ENCODE measurements at regions not wholly inside any gene's neighbourhood (a gene's known extent, or its start where the extent isn't known, plus 50 kb on each side); places are given as distances from the start of the nearest gene placed in this dataset.

GRCh38 chr22:34934261-34934660 lies 131.7 kb upstream of the ISX start:
- no peaks in the 10 kb centered on the region for H3K9me3 ChIP-seq (ENCODE audit: control insufficient read depth in 2 of 2, insufficient read depth in 1 of 2, low read depth in 1 of 2, low read length in 1 of 2)
- 69 to 76% (median 74%) methylated on average over 5 of the region's 5 CpGs for WGBS, 3 donors
- FAIRE-seq, result no peak
- DNase-seq, result no peak
- no peaks in the 10 kb centered on the region for H3K36me3 ChIP-seq (ENCODE audit: control insufficient read depth in 3 of 3, insufficient read depth in 2 of 3, low read depth in 1 of 3, low read length in 3 of 3)
- peaks cover 0 to 2% (median 0%) of the 10 kb centered on the region in 3 donors for H3K27me3 ChIP-seq (ENCODE audit: control insufficient read depth in 3 of 3, insufficient read depth in 3 of 3, low read length in 3 of 3)
- H3K27ac ChIP-seq (ENCODE audit: low read depth in 1 of 3, low read length in 2 of 3), result no peak overlapping the region
- H3K4me1 ChIP-seq (ENCODE audit: control insufficient read depth in 3 of 3, insufficient read depth in 2 of 3, low read depth in 1 of 3, low read length in 2 of 3), result no peaks in the 10 kb centered on the region
- H3K4me3 ChIP-seq (ENCODE audit: low read depth in 1 of 3, low read length in 3 of 3), result no peak overlapping the region

- Histone ChIP-seq H3K36me3 (ENCODE audit: control insufficient read depth in 3 of 3, insufficient read depth in 2 of 3, low read depth in 1 of 3, low read length in 3 of 3) (no peaks in the 10 kb centered on the region), H3K27me3 (ENCODE audit: control insufficient read depth in 3 of 3, insufficient read depth in 3 of 3, low read length in 3 of 3) (no peaks in the 10 kb centered on the region), H3K27ac (ENCODE audit: low read depth in 1 of 3, low read length in 2 of 3) (no peak overlapping the region), H3K4me1 (ENCODE audit: control insufficient read depth in 3 of 3, insufficient read depth in 2 of 3, low read depth in 1 of 3, low read length in 2 of 3) (no peaks in the 10 kb centered on the region), H3K4me3 (ENCODE audit: low read depth in 1 of 3, low read length in 3 of 3) (no peak overlapping the region), H3K9me3 (ENCODE audit: control insufficient read depth in 2 of 2, insufficient read depth in 1 of 2, low read depth in 1 of 2, low read length in 1 of 2) (no peaks in the 10 kb centered on the region)
- DNase-seq (peak; percentile 17 to 37), FAIRE-seq (no peak)
- 66 to 67% (median 67%) methylated on average over 2 of the region's 2 CpGs for WGBS, 3 donors
Observed at GRCh38 chr22:34943830-34944229, 122.1 kb upstream of the ISX start.

- Histone ChIP-seq H3K9me3 (ENCODE audit: control insufficient read depth in 2 of 2, insufficient read depth in 1 of 2, low read depth in 1 of 2, low read length in 1 of 2) (no peaks in the 10 kb centered on the region), H3K27me3 (ENCODE audit: control insufficient read depth in 3 of 3, insufficient read depth in 3 of 3, low read length in 3 of 3) (no peaks in the 10 kb centered on the region), H3K4me3 (ENCODE audit: low read depth in 1 of 3, low read length in 3 of 3) (no peak overlapping the region), H3K4me1 (ENCODE audit: control insufficient read depth in 3 of 3, insufficient read depth in 2 of 3, low read depth in 1 of 3, low read length in 2 of 3) (no peaks in the 10 kb centered on the region), H3K36me3 (ENCODE audit: control insufficient read depth in 3 of 3, insufficient read depth in 2 of 3, low read depth in 1 of 3, low read length in 3 of 3) (no peaks in the 10 kb centered on the region), H3K27ac (ENCODE audit: low read depth in 1 of 3, low read length in 2 of 3) (no peak overlapping the region)
- DNase-seq (no peak), FAIRE-seq (no peak)
- WGBS, 3 donors, result 72 to 84% (median 74%) methylated on average over 5 of the region's 5 CpGs
Observed at GRCh38 chr22:34946339-34946985, 119.5 kb upstream of the ISX start.

GRCh38 chr22:34950489-34950888 lies 115.5 kb upstream of the ISX start:
- Histone ChIP-seq H3K9me3 (ENCODE audit: control insufficient read depth in 2 of 2, insufficient read depth in 1 of 2, low read depth in 1 of 2, low read length in 1 of 2) (no peaks in the 10 kb centered on the region), H3K4me3 (ENCODE audit: low read depth in 1 of 3, low read length in 3 of 3) (no peak overlapping the region), H3K27ac (ENCODE audit: low read depth in 1 of 3, low read length in 2 of 3) (no peak overlapping the region), H3K4me1 (ENCODE audit: control insufficient read depth in 3 of 3, insufficient read depth in 2 of 3, low read depth in 1 of 3, low read length in 2 of 3) (no peaks in the 10 kb centered on the region), H3K36me3 (ENCODE audit: control insufficient read depth in 3 of 3, insufficient read depth in 2 of 3, low read depth in 1 of 3, low read length in 3 of 3) (no peaks in the 10 kb centered on the region), H3K27me3 (ENCODE audit: control insufficient read depth in 3 of 3, insufficient read depth in 3 of 3, low read length in 3 of 3) (no peaks in the 10 kb centered on the region)
- FAIRE-seq (no peak), DNase-seq (peak in 1 of 2 donors; percentile 4)
- WGBS, 3 donors, result 31 to 51% (median 37%) methylated on average over 4 of the region's 4 CpGs

- no peaks in the 10 kb centered on the region for H3K36me3 ChIP-seq (ENCODE audit: control insufficient read depth in 3 of 3, insufficient read depth in 2 of 3, low read depth in 1 of 3, low read length in 3 of 3)
- FAIRE-seq, result no peak
- no peaks in the 10 kb centered on the region for H3K9me3 ChIP-seq (ENCODE audit: control insufficient read depth in 2 of 2, insufficient read depth in 1 of 2, low read depth in 1 of 2, low read length in 1 of 2)
- WGBS, 3 donors, result 63 to 79% (median 79%) methylated on average over 3 of the region's 3 CpGs
- no peaks in the 10 kb centered on the region for H3K4me1 ChIP-seq (ENCODE audit: control insufficient read depth in 3 of 3, insufficient read depth in 2 of 3, low read depth in 1 of 3, low read length in 2 of 3)
- no peaks in the 10 kb centered on the region for H3K27me3 ChIP-seq (ENCODE audit: control insufficient read depth in 3 of 3, insufficient read depth in 3 of 3, low read length in 3 of 3)
- DNase-seq, result no peak
- H3K27ac ChIP-seq (ENCODE audit: low read depth in 1 of 3, low read length in 2 of 3), result no peak overlapping the region
- H3K4me3 ChIP-seq (ENCODE audit: low read depth in 1 of 3, low read length in 3 of 3), result no peak overlapping the region
Observed at GRCh38 chr22:34951212-34951611, 114.7 kb upstream of the ISX start.

- 34 to 43% (median 36%) methylated on average over 5 of the region's 5 CpGs for WGBS, 3 donors
- H3K36me3 ChIP-seq (ENCODE audit: control insufficient read depth in 3 of 3, insufficient read depth in 2 of 3, low read depth in 1 of 3, low read length in 3 of 3), result no peaks in the 10 kb centered on the region
- no peak overlapping the region for H3K27ac ChIP-seq (ENCODE audit: low read depth in 1 of 3, low read length in 2 of 3)
- no peaks in the 10 kb centered on the region for H3K4me1 ChIP-seq (ENCODE audit: control insufficient read depth in 3 of 3, insufficient read depth in 2 of 3, low read depth in 1 of 3, low read length in 2 of 3)
- FAIRE-seq, result no peak
- DNase-seq, result no peak
- no peak overlapping the region for H3K4me3 ChIP-seq (ENCODE audit: low read depth in 1 of 3, low read length in 3 of 3)
- no peaks in the 10 kb centered on the region for H3K9me3 ChIP-seq (ENCODE audit: control insufficient read depth in 2 of 2, insufficient read depth in 1 of 2, low read depth in 1 of 2, low read length in 1 of 2)
- peaks cover 0 to 5% (median 0%) of the 10 kb centered on the region in 3 donors for H3K27me3 ChIP-seq (ENCODE audit: control insufficient read depth in 3 of 3, insufficient read depth in 3 of 3, low read length in 3 of 3)
Observed at GRCh38 chr22:34960005-34960404, 106.0 kb upstream of the ISX start.

GRCh38 chr22:34966980-34967565 lies 98.9 kb upstream of the ISX start:
- FAIRE-seq (no peak), DNase-seq (no peak)
- WGBS, 3 donors, result 63 to 68% (median 63%) methylated on average over 4 of the region's 4 CpGs

GRCh38 chr22:34969001-34969790 lies 96.8 kb upstream of the ISX start:
- 63 to 68% (median 64%) methylated on average over 15 of the region's 15 CpGs for WGBS, 3 donors
- FAIRE-seq, result no peak
- no peaks in the 10 kb centered on the region for H3K27me3 ChIP-seq (ENCODE audit: control insufficient read depth in 3 of 3, insufficient read depth in 3 of 3, low read length in 3 of 3)

More at GRCh38 chr22:34966980-34967565, 98.9 kb upstream of the ISX start:
- Histone ChIP-seq H3K27ac (ENCODE audit: low read depth in 1 of 3, low read length in 2 of 3) (no peak overlapping the region), H3K4me3 (ENCODE audit: low read depth in 1 of 3, low read length in 3 of 3) (no peak overlapping the region), H3K27me3 (ENCODE audit: control insufficient read depth in 3 of 3, insufficient read depth in 3 of 3, low read length in 3 of 3) (no peaks in the 10 kb centered on the region), H3K9me3 (ENCODE audit: control insufficient read depth in 2 of 2, insufficient read depth in 1 of 2, low read depth in 1 of 2, low read length in 1 of 2) (no peaks in the 10 kb centered on the region), H3K4me1 (ENCODE audit: control insufficient read depth in 3 of 3, insufficient read depth in 2 of 3, low read depth in 1 of 3, low read length in 2 of 3) (no peaks in the 10 kb centered on the region), H3K36me3 (ENCODE audit: control insufficient read depth in 3 of 3, insufficient read depth in 2 of 3, low read depth in 1 of 3, low read length in 3 of 3) (no peaks in the 10 kb centered on the region)

More at GRCh38 chr22:34969001-34969790, 96.8 kb upstream of the ISX start:
- Histone ChIP-seq H3K4me1 (ENCODE audit: control insufficient read depth in 3 of 3, insufficient read depth in 2 of 3, low read depth in 1 of 3, low read length in 2 of 3) (no peaks in the 10 kb centered on the region), H3K36me3 (ENCODE audit: control insufficient read depth in 3 of 3, insufficient read depth in 2 of 3, low read depth in 1 of 3, low read length in 3 of 3) (no peaks in the 10 kb centered on the region), H3K4me3 (ENCODE audit: low read depth in 1 of 3, low read length in 3 of 3) (no peak overlapping the region), H3K27ac (ENCODE audit: low read depth in 1 of 3, low read length in 2 of 3) (no peak overlapping the region), H3K9me3 (ENCODE audit: control insufficient read depth in 2 of 2, insufficient read depth in 1 of 2, low read depth in 1 of 2, low read length in 1 of 2) (no peaks in the 10 kb centered on the region)
- DNase-seq, result no peak
